T-helper 9 cell (primary cell): ENCODE measurements at regions not wholly inside any gene's neighbourhood (a gene's known extent, or its start where the extent isn't known, plus 50 kb on each side); places are given as distances from the start of the nearest gene placed in this dataset.

Experiments used
- DNase-seq: peaks from one replicate; pipeline ENCODE4 v3.0.0-alpha.2; 2020

DNA sequence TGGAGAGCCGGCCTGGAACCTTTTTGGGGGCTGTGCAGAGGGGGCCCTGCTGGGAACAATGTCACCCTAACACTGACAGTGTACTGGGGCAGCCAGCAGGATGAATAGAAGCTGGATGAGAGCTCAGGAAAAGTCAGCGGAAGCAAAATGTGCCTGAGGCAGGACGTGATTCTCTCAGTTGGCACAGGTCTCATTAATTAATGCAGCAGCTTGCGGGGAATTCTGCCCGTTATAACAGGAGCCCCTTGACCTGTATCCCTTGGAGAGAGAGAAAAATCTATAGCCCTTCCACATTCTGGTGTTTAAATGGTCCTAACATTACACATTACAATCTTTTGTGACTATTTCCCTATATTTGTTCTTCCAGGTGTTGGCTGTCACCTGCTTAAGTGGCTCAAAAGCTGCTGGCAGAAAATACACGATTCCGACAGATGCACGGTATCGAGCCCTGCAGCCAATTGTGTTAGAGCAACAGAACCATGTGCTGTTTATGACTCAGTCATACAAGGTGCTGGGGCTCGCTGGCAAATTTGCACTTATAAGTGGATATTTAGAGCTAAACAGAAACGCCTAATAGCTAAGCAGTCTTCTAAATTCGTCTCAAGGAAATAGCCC lies 854.7 kb downstream of the AACS start:
- no peak for DNase-seq

DNA sequence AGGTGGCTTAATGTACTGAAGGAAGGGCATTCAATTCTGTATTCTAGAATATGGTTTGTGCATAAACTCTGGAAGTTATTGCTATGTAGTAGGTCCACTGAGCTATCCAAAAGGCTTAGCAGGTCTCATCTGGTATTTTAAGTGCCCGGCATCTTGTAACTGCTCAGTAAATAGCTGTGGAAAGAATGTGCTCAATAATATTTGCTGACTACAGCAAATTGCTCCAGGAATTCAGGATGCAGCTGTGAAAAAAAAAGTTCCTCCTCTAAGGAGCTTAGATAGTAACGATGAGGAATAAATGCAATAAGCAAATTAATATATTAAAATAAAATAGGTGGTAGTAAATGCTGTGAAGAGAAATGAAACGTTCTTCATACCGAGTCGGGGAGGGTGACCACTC lies 857.1 kb downstream of the AACS start:
- DNase-seq = no peak

DNA sequence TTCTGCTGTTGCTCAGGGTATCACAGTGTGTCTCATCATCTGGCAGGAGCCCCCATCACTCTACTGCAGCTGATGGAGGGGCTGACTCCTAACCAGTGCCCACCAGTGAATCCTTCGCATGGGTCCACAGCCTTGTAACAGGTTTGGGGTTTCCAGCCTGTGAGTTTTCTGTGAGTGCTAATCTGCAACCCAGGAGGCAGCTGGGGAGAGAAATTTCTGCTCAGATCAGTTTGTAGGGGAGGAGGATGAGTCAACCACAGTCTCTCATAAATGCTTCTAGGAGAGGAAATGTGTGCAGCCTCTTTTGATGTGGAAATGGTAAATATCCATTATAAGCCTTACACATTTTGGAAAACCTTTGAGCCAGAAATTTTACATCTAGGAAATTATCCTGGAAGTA lies 871.3 kb downstream of the AACS start:
- DNase-seq = no peak

GRCh38 chr12:125944446-125944845 lies 879.2 kb downstream of the AACS start:
- DNase-seq = no peak

DNA sequence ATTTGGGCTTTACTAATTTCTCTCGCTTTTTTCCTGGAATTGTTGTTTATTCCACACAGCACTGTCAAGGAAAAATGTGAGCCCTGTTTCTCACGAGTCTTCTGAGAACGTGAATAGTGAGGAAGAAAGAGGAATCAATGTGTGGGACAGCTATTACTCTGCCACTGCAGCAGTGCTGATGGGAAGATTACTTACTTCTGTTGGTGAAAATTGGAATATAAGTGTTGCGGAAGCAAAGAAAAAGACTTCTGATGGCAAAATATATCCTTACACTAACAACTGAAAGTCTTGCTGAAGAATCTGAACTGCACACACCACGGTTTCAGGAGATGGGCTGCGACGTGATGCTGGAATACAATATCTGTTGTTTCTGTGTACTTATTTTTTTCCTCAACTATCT lies 884.2 kb downstream of the AACS start:
- DNase-seq = no peak

- no peak for DNase-seq
Observed at GRCh38 chr12:125954362-125954761, 889.1 kb downstream of the AACS start.

DNA sequence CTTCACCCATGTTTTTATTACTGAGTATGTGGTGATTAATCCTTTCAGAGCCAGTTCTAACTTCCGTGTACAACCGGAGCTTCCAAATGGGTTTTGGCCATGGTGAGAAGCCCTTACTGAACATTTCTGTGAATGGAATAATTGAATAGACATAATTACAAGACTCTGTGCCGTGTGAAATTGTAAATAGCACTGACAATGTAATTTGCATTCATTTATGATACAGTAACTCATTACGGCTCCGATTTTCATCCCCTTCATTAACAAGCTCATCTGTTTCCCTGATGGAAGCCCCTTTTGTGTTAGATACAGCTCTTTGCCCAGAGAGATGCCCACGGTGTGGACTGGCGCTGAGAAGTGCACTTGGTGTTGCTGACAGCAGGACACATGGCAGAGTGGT lies 891.0 kb downstream of the AACS start:
- no peak for DNase-seq

GRCh38 chr12:125966641-125967040 lies 901.4 kb downstream of the AACS start:
- no peak for DNase-seq

DNA sequence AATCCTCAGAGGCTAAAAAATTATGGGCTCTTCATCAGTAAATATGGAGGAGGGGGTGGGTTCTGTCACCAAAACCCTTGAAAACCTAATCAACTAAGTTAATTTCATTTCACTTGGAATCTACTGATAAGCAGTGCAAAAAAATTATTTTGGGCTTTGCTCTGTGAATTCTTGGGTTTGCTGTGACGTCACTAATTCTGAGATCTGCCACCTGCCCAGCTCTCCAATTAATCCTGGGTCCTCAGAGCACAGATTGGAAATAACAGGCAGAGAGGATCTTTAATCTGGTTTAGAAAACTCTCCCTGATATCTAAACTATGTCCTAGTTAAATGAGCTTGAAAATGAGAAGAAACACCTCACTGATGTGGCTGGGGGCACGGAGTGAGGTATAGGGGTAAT lies 903.2 kb downstream of the AACS start:
- no peak for DNase-seq

DNA sequence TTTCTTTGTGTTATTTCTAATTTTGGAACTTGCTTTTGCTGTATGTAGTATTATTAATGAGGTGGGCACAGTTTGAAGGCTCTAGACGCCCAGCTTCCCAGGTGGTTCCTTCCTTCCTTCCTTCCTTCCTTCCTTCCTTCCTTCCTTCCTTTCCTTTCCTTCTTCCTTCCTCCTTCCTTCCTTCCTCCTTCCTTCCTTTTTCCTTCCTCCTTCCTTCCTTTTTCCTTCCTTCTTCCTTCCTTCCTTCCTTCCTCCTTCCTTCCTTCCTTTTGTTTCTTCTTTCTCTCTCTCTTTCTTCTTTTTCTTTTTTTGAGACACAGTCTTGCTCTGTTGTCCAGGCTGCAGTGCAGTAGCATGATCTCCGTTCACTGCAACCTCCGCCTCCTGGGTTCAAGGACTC lies 906.7 kb downstream of the AACS start:
- DNase-seq = no peak

- no peak for DNase-seq
Observed at GRCh38 chr12:125978286-125978685, 913.1 kb downstream of the AACS start.

- no peak for DNase-seq
Observed at GRCh38 chr12:125981610-125982253, 916.5 kb downstream of the AACS start.

DNA sequence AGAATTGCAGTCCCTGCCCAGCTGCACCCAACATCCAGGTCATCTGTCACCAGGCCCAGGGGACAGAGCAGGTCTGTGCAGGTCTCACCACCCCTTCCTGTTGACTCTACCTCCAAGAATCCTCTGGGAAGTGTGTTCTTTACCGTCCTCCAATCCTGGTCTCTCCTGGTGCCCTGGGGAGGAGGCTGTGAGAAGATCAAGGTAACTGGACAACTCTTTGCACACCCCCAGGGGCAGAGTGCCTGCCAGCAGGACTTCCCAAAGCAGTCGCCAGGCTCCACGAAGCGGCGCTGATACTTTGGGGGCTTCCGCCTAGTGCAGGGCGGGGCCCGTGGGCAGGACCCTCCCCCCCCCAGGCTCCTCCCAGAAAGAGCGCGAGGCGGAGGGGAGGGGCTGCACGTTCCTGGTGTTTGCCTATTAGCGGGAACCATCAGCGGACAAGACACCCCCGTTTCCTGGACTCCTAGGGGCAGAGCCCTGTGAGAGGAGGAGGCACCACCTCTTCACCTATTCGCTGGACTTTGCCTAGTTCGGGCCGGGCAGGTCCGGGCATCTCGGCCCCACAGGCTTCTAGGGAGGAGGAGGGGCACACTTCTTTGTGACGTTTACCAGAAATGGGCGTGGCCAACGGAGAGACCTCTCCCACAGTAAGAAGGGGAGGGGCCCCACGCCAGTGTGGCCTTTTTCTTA lies 918.0 kb downstream of the AACS start:
- DNase-seq = no peak

DNA sequence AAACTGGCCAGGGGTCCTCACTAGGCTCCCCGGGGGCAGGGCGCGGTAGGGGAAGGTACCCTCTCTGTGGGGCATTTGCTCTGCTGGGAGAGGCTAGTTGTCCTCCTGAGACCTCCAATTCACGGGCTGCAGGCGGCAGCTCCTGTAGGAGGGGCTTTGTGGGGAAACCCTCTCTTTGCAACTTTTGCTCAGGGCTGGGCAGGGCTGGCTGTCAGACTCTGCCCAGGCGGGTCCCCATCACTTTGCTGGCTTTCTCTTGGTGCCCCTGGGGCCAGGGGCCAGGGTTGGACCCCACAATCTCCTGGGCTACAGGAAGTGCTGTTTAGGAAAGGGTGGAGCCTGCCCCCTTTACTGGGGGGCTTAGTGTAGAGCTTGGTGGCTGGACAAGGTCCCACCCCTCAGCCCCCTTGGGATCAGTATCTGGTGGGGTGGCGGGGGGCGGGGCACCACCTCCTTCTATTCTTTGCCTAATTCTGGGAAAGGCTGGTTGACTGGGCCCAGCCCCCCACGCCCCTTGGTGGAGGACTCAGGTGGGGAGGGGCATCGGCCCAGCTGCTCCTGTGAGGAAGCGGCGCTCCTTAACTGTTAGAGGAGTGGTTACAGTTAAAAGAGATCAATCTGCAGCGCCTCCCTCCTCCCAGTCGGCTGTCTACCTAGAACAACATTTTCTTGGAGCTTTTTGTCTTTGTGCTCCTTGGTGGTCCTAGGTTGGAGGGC lies 918.7 kb downstream of the AACS start:
- DNase-seq = no peak

DNA sequence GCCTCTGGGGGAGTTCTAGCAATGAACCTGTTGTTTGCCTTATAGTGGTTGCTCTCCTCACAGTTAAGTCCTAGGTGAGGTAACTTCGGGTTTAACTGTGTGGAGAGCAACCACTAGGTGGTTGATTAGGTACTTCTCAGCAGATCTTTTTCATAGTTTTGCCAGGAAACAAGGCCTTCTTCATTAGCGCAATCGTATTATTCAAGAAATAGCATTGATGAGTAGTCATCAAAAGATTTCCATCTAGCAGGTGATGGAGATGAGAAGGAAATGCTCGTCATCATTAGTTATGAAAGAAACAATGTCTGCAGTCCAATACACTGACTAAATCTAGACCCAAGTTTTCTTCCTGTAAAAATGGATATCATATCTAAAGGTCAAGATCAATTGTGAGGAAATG lies 923.3 kb downstream of the AACS start:
- DNase-seq = no peak

DNA sequence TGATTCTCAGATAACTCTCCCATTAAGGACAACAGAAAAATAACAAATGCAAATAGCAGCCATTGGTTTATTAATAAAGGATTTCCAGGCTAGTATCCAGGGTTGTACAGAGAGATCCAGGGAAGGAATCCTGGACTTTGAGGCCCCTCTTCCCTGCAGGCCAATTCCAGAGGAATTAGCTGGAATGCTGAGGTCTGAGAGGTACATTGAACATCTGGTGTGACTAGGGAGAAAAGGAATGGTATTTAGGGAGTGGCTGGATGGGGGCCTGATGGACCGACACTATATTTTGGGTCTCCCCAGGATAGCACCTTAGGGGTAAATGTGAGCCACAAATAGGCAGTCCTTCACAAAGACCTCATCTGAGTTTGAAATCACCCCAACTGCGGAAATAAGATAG lies 924.5 kb downstream of the AACS start:
- DNase-seq = no peak

GRCh38 chr12:125996443-125996842 lies 931.2 kb downstream of the AACS start:
- no peak for DNase-seq

GRCh38 chr12:125999628-126000027 lies 934.4 kb downstream of the AACS start:
- DNase-seq = no peak

DNA sequence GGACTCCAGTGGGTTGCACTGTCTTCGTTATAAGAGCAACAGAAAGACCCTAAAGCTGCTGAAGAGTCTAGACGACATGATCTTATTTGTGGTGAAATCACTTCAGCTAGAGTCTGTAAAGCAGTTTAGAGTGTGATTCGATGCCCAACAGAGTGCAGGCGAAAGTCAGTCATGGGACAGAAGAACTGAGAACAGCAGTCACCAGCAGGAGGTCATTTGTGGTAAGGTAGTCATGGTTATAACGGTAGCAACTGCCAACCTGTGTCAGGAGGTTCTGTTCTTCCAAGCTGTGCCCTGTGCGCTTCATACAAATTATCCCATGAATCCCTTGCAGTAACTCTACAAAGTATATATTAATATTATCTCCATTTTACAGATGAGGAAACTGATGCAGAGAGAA lies 954.1 kb downstream of the AACS start:
- no peak for DNase-seq

- no peak for DNase-seq
Observed at GRCh38 chr12:126021675-126022074, 956.4 kb downstream of the AACS start.

- DNase-seq = no peak
Observed at GRCh38 chr12:126027825-126028224, 962.6 kb downstream of the AACS start.

DNA sequence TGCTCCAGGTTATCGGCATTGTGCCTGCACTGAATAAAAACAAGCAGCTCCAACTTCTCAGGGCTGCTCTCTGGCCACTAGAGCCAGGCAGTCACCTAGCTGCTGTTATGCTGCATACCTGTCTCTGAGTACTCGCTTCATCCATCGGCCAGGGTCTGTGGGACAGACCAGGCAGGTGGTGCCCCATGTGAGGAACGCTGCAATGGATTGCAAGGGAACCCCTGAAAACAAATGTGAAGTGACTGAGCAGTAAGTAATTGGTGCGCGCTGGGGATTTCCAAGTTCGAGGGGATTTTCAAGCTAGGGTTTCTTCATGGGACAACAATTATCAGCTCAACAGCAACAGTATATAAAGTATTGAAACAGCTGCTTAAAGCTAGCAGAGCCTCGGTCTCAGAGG lies 965.3 kb downstream of the AACS start:
- no peak for DNase-seq

GRCh38 chr12:126033751-126034150 lies 968.5 kb downstream of the AACS start:
- no peak for DNase-seq

DNA sequence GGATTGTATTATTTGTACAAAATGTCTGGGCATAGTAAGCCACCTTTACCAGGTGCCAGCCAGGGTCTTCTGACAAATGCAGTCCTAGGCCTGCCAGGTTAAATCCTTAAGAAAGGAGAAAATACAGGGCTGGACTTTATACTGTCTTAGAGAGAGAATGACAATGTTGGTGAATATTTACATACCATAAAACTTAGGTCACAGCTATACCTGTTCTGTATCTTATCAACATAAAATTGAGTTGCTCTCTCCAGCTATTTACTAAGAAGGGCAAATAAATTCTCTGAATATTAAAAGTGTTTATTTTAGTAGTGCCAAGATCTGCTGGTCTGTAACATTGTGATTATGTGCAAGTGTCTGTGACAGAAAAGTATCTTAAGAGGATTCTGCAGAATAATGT lies 971.1 kb downstream of the AACS start:
- no peak for DNase-seq
